IMR-90 (cell line): ENCODE measurements at regions not wholly inside any gene's neighbourhood (a gene's known extent, or its start where the extent isn't known, plus 50 kb on each side); places are given as distances from the start of the nearest gene placed in this dataset.

Source experiments
- ATAC-seq: fragments of 200-7000 bp; cut with Tn5 transposase; 2 replicates; pipeline ENCODE4 v1.9.1; 2020; ENCODE audit warnings: low read depth, mild to moderate bottlenecking, moderate library complexity
- BruUV-seq: library from RNA; stranded (reverse); fragments of 400-500 nt; replicated peaks from 2 replicates; lab custom pipeline; 2021; lab: Mats Ljungman, UMichigan
- CTCF ChIA-PET: fragments of 300-600 bp; formaldehyde crosslinking; extraction: SDS; loops from one replicate; lab custom pipeline; 2021; ENCODE audit warnings: antibody characterized with exemption; lab: Yijun Ruan, JAX
- POLR2A ChIA-PET: fragments of 300-600 bp; sonication (Branson Sonifier 250); formaldehyde crosslinking; loops from one replicate; lab custom pipeline; 2022; ENCODE audit warnings: antibody characterized with exemption; ENCODE audit not compliant: unreplicated experiment; lab: Charles Lee
- DNase-seq: peaks from one replicate; pipeline ENCODE4 v3.0.0; 2013
- H2AFZ ChIP-seq: replicated peaks from 2 replicates; pipeline ENCODE3; 2013; ENCODE audit warnings: low read length, mild to moderate bottlenecking; ENCODE audit not compliant: poor library complexity
- H2AK5ac ChIP-seq: 2 replicates; pipeline ENCODE4 v1.6.1; 2013; ENCODE audit warnings: low read depth, low read length, inconsistent platforms
- H2AK9ac ChIP-seq: replicated peaks from 2 replicates; pipeline ENCODE3; 2013; ENCODE audit warnings: mild to moderate bottlenecking, low read depth, low read length, moderate library complexity; ENCODE audit not compliant: poor library complexity
- H2BK120ac ChIP-seq: 2 replicates; pipeline ENCODE4 v1.6.1; 2013; ENCODE audit warnings: low read depth, low read length, inconsistent platforms
- H2BK15ac ChIP-seq: 3 replicates; pipeline ENCODE4 v1.6.1; 2013; ENCODE audit warnings: low read depth, low read length, inconsistent platforms
- H2BK20ac ChIP-seq: 2 replicates; pipeline ENCODE4 v1.6.1; 2013; ENCODE audit warnings: low read depth, mild to moderate bottlenecking, inconsistent platforms, low read length, moderate library complexity
- H2BK5ac ChIP-seq: 2 replicates; pipeline ENCODE4 v1.6.1; 2013; ENCODE audit warnings: mild to moderate bottlenecking, low read depth, low read length, inconsistent platforms; ENCODE audit not compliant: poor library complexity, severe bottlenecking
- H3K14ac ChIP-seq: replicated peaks from 2 replicates; pipeline ENCODE4 v1.6.1; 2013; ENCODE audit warnings: low read depth, low read length, inconsistent platforms
- H3K18ac ChIP-seq: 2 replicates; pipeline ENCODE4 v1.6.1; 2013; ENCODE audit warnings: low read depth, low read length, control low read depth
- H3K23ac ChIP-seq: 2 replicates; pipeline ENCODE4 v1.6.1; 2013; ENCODE audit warnings: low read depth, low read length, inconsistent platforms
- H3K27ac ChIP-seq: 2 replicates; pipeline ENCODE4 v1.5.1; 2013; ENCODE audit warnings: mild to moderate bottlenecking, control low read depth, low read length; ENCODE audit not compliant: insufficient read depth
- H3K27me3 ChIP-seq: 2 replicates; pipeline ENCODE4 v1.6.1; 2013; ENCODE audit warnings: low read length; ENCODE audit not compliant: control insufficient read depth, insufficient read depth
- H3K36me3 ChIP-seq: 2 replicates; pipeline ENCODE4 v1.6.1; 2013; ENCODE audit warnings: low read length, mixed read lengths; ENCODE audit not compliant: control insufficient read depth, insufficient read depth
- H3K4ac ChIP-seq: 2 replicates; pipeline ENCODE4 v1.6.1; 2013; ENCODE audit warnings: low read depth, low read length, inconsistent platforms
- H3K4me1 ChIP-seq: 2 replicates; pipeline ENCODE4 v1.6.1; 2013; ENCODE audit warnings: low read length, mixed read lengths; ENCODE audit not compliant: control insufficient read depth, insufficient read depth
- H3K4me2 ChIP-seq: 2 replicates; pipeline ENCODE4 v1.6.1; 2013; ENCODE audit warnings: low read depth, mild to moderate bottlenecking, control low read depth, low read length, moderate library complexity
- H3K4me3 ChIP-seq: 2 replicates; pipeline ENCODE4 v1.5.1; 2013; ENCODE audit warnings: low read depth, mild to moderate bottlenecking, control low read depth, low read length, moderate library complexity; ENCODE audit not compliant: insufficient read depth
- H3K56ac ChIP-seq: 2 replicates; pipeline ENCODE4 v1.6.1; 2013; ENCODE audit warnings: low read length, inconsistent platforms; ENCODE audit not compliant: insufficient read depth; ENCODE audit errors: extremely low read depth
- H3K79me1 ChIP-seq, 2 experiments: 2 replicates each; pipeline ENCODE4 v1.6.1; 2013; ENCODE audit warnings: low read length in 2 of 2, inconsistent platforms in 1 of 2, low read depth in 1 of 2
- H3K9ac ChIP-seq: 2 replicates; pipeline ENCODE4 v1.6.1; 2013; ENCODE audit warnings: low read depth, low read length, control low read depth
- H3K9me1 ChIP-seq: 2 replicates; pipeline ENCODE4 v1.6.1; 2013; ENCODE audit warnings: low read length, inconsistent platforms; ENCODE audit not compliant: insufficient read depth
- H3K9me3 ChIP-seq: 2 replicates; pipeline ENCODE4 v1.6.1; 2013; ENCODE audit warnings: low read length; ENCODE audit not compliant: control insufficient read depth, insufficient read depth
- H4K20me1 ChIP-seq: 2 replicates; pipeline ENCODE4 v1.6.1; 2013; ENCODE audit warnings: low read length, inconsistent platforms; ENCODE audit not compliant: insufficient read depth
- H4K5ac ChIP-seq: 2 replicates; pipeline ENCODE4 v1.6.1; 2013; ENCODE audit warnings: mild to moderate bottlenecking, low read depth, low read length, control low read depth
- H4K8ac ChIP-seq, 2 experiments: 2 replicates each; pipeline ENCODE4 v1.6.1; 2013; ENCODE audit warnings: low read depth in 2 of 2, low read length in 2 of 2, control low read depth in 1 of 2, inconsistent platforms in 1 of 2
- H4K91ac ChIP-seq: 2 replicates; pipeline ENCODE4 v1.6.1; 2013; ENCODE audit warnings: low read depth, low read length, inconsistent platforms; ENCODE audit not compliant: insufficient read depth
- BHLHE40 ChIP-seq: fragments of 150-350 bp; IDR thresholded peaks from 2 replicates; pipeline ENCODE4 v1.6.1; 2016; ENCODE audit warnings: mild to moderate bottlenecking, low read depth, low read length
- CEBPB ChIP-seq: IDR thresholded peaks from 2 replicates; pipeline ENCODE4 v1.6.1; 2012; ENCODE audit warnings: low read depth, low read length, improper control_type of control experiment
- CHD1 ChIP-seq: IDR thresholded peaks from 2 replicates; pipeline ENCODE4 v1.6.1; 2012; ENCODE audit warnings: low read depth, low read length, improper control_type of control experiment
- FOS ChIP-seq: fragments of 150-350 bp; IDR thresholded peaks from 2 replicates; pipeline ENCODE4 v1.6.1; 2016; ENCODE audit warnings: low read depth, low read length
- MAFK ChIP-seq: IDR thresholded peaks from 2 replicates; pipeline ENCODE4 v1.6.1; 2012; ENCODE audit warnings: low read depth, low read length, improper control_type of control experiment
- MAZ ChIP-seq: IDR thresholded peaks from 2 replicates; pipeline ENCODE4 v1.6.1; 2012; ENCODE audit warnings: low read depth, mild to moderate bottlenecking, low read length, improper control_type of control experiment, moderate library complexity, borderline replicate concordance
- RAD21 ChIP-seq: IDR thresholded peaks from 2 replicates; pipeline ENCODE4 v1.6.1; 2012; ENCODE audit warnings: low read length, improper control_type of control experiment
- RFX5 ChIP-seq: IDR thresholded peaks from 2 replicates; pipeline ENCODE4 v1.8.0; 2012; ENCODE audit warnings: low read depth, mild to moderate bottlenecking, low read length, moderate library complexity
- SMC3 ChIP-seq: fragments of 150-350 bp; IDR thresholded peaks from 2 replicates; pipeline ENCODE4 v1.6.1; 2016; ENCODE audit warnings: low read depth, mild to moderate bottlenecking, antibody characterized with exemption, low read length, moderate library complexity
- WGBS, 2 experiments: methylation state at CpG; one replicate each; pipeline versions ENCODE4 v1.1.5 to v1.1.7; 2013; ENCODE audit warnings: missing lambda C conversion rate in 2 of 2; ENCODE audit not compliant: insufficient read length in 1 of 2; ENCODE audit errors: extremely low coverage in 2 of 2; 5-methylcytosine and 5-hydroxymethylcytosine counted together
- dilution Hi-C: fragments of 300-500 bp; cut with HindIII; formaldehyde crosslinking; loops from one replicate; pipeline ENCODE4 v1.14.3; 2018; ENCODE audit warnings: low sequenced_read_pairs; ENCODE audit not compliant: unreplicated experiment
- in situ Hi-C: fragments of 300-500 bp; cut with MboI; formaldehyde crosslinking; loops from 3 replicates; pipeline ENCODE4 v1.14.3; 2019; ENCODE audit warnings: low sequenced_read_pairs, inconsistent platforms, mixed read lengths
- intact Hi-C: fragments of 100-400 bp; cut with micrococcal nuclease; formaldehyde crosslinking; loops from 2 replicates; pipeline ENCODE4 v1.10.0; 2022

DNA sequence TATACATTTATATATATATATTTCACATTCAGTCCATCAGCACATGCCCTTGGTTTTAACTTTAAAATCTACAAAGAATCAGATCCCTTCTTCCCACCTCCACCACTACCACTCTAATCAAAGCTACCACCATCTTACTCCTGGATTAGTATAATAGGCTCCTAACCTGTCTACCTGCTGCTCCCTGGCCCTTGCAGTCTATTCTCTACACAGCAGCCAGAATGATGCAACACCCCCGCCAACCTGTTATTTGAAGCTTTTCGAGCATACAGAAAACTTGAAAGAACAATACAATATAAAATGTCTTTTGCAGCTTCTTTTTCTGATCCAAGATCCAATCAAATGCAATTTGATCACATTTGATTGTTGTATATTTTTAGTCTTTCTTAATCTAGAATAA is 165.9 kb upstream of the HMGA2 start:
- Histone ChIP-seq H3K18ac (peak overlapping the region; percentile 78; the same call in 1 of the 2 replicates), H3K4me1 (peaks cover 15% of the 10 kb centered on the region), H3K9me1 (peaks cover 10% of the 10 kb centered on the region), H3K27ac (peak overlapping the region; percentile 40; the same call in 1 of the 2 replicates), H3K36me3 (no peaks in the 10 kb centered on the region), H3K56ac (0 out of 2 replicates have a peak overlapping the region, but pooled peaks have one; percentile 10), H3K23ac (peak overlapping the region; percentile 74; the same call in 1 of the 2 replicates), H2AK5ac (peak overlapping the region; percentile 91), H2BK15ac (peak overlapping the region; percentile 88; the same call in 1 of the 3 replicates), H4K20me1 (no peaks in the 10 kb centered on the region), H3K79me1 (peaks cover 6 to 22% of the 10 kb centered on the region in 2 experiments; a peak in 2 of 4 replicates), H2AFZ (no peak overlapping the region), H3K4me2 (no peak overlapping the region), H3K14ac (peak overlapping the region; percentile 87; the same call in 1 of the 2 replicates), H3K27me3 (no peaks in the 10 kb centered on the region), H4K91ac (peak overlapping the region; percentile 86), H2BK5ac (peak overlapping the region; percentile 90), H4K8ac (peak overlapping the region; percentile 76 to 86), H2BK20ac (peak overlapping the region; percentile 95), H4K5ac (peak overlapping the region; percentile 74; the same call in 1 of the 2 replicates), H2AK9ac (no peak overlapping the region), H3K4ac (peak overlapping the region; percentile 93), H2BK120ac (peak overlapping the region; percentile 94; the same call in 1 of the 2 replicates), H3K4me3 (no peak overlapping the region), H3K9ac (no peak overlapping the region), H3K9me3 (no peaks in the 10 kb centered on the region)
- ChIA-PET POLR2A (no interaction called here), CTCF (interaction anchor here (2.8 kb wide), 1 partner anchor 56 kb away, joined by 10 read pairs; no protein-coding TSS in a partner anchor)
- dilution Hi-C loops, result no loop called here
- in situ Hi-C loops, result no loop called here
- no peak for ATAC-seq
- DNase-seq, result no peak
- no peak for TF ChIP-seq BHLHE40
- no peak for TF ChIP-seq RFX5
- no peak for TF ChIP-seq RAD21
- TF ChIP-seq CHD1, result no peak
- TF ChIP-seq CEBPB, result peak; percentile 53; the same call in 1 of the 2 replicates
- no peak for TF ChIP-seq MAFK
- TF ChIP-seq FOS, result no peak
- TF ChIP-seq MAZ, result no peak
- no peak for TF ChIP-seq SMC3
- WGBS, 2 experiments, result no CpG with 5 or more reads among the region's 2 CpGs
- BruUV-seq, result no TSS peak
- intact Hi-C loops, result no loop called here
